ENCODE measurements at regions not wholly inside any gene's neighbourhood (a gene's known extent, or its start where the extent isn't known, plus 50 kb on each side); places are given as distances from the start of the nearest gene placed in this dataset.

DNA sequence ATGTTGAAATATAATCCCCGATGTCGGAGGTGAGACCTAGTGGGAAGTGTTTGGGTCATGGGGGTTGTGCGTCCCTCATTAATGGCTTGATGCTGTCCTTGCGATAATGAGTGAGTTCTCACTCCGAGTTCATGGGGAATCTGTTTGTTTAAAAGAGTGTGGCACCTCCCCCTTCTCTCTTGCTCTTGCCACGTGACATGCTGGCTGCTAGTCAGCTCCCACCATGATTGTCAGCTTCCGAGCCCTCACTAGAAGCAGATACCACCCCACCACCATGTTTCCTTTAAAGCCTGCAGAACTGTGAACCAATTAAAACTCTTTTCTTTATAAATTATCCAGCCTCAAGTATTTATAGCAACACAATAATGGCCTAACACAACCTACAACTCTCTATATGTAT, 166.3 kb upstream of the MBNL1 start:
- TF ChIP-seq, protein P1, sequence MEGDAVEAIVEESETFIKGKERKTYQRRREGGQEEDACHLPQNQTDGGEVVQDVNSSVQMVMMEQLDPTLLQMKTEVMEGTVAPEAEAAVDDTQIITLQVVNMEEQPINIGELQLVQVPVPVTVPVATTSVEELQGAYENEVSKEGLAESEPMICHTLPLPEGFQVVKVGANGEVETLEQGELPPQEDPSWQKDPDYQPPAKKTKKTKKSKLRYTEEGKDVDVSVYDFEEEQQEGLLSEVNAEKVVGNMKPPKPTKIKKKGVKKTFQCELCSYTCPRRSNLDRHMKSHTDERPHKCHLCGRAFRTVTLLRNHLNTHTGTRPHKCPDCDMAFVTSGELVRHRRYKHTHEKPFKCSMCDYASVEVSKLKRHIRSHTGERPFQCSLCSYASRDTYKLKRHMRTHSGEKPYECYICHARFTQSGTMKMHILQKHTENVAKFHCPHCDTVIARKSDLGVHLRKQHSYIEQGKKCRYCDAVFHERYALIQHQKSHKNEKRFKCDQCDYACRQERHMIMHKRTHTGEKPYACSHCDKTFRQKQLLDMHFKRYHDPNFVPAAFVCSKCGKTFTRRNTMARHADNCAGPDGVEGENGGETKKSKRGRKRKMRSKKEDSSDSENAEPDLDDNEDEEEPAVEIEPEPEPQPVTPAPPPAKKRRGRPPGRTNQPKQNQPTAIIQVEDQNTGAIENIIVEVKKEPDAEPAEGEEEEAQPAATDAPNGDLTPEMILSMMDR (IDR thresholded peaks at IDR 0.05) = no peak
- no peak for TF ChIP-seq POLR2A (IDR thresholded peaks at IDR 0.05)

Measured in esophagus squamous epithelium (tissue), 4 donors.